GM19452 (cell line): ENCODE measurements at regions not wholly inside any gene's neighbourhood (a gene's known extent, or its start where the extent isn't known, plus 50 kb on each side); places are given as distances from the start of the nearest gene placed in this dataset.
"Not testable (repeated sequence)": the region's sequence is repeated elsewhere in the genome, so short reads cannot be mapped to it uniquely, and the experiment has no call there.

Experiments used
- ATAC-seq: cut with Tn5 transposase; IDR thresholded peaks from one replicate; pipeline ENCODE4 v1.9.1; 2021; ENCODE audit not compliant: unreplicated experiment

DNA sequence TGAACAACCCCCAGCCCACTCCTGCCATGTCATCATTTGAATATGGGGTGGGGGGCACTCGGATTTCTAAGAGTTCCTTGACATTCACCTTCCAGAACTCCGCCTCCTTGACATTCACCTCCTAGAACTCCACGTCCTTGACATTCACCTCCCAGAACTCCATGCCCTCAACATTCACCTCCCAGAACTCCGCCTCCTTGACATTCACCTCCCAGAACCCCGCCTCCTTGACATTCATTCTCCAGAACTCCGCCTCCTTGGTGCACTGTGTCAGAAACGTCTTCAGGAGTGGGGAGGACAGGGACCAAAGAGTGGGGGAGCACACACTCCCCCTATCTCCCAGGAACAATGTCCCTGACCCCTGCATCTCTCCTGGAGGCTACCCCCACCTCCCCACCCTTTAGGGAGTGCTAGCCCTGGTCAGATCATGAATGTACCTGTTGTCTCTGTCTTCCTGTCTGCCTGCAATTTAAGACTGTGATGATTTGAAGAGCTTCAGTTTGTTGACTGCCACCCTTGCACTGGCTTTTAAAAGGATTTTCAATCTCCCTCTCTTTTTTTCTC, 110.1 kb downstream of the NPTX2 start:
- ATAC-seq: no peak

- ATAC-seq: no peak
Measured at GRCh38 chr7:98728555-98728954, 111.5 kb downstream of the NPTX2 start.

GRCh38 chr7:98729121-98729520, 112.0 kb downstream of the NPTX2 start:
- ATAC-seq: no peak

DNA sequence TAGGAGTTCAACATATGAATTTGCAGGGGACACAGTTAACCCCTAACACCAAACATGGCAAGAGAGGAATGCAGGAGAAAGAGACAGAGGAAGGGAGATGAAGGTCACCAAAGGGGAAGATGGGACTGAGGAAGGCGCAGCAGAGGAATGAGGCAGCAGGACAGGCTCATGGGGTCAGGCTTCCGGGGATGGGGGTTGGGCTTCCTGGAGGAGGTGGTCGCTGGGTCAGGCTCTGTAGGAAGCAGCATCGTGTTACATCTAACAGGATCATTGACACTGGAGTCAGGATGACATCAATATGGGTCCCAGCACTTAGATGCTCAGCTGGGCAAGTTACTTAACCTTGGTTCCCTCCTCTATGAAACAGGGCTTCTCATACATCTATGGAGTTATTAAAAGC, 113.2 kb downstream of the NPTX2 start:
- no peak for ATAC-seq

GRCh38 chr7:98731651-98732050, 114.6 kb downstream of the NPTX2 start:
- no peak for ATAC-seq

DNA sequence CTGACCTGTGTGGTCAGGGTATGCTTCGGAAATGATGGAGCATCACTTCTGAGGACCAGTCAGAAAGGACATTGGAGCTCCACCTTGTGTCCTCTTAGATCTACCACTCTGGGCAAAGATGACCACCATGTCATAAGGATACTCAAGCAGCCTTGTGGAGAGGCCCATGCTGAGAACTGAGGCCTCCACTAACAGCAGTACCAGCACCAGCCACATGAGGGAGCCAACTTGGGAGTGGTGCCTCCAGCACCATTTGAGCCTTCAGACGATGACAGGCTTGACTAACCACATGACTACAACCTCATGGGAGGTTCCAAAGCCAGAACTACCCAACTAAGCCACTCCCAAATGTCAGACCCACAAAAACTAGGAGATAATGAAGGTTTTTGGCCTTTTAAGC, 116.0 kb downstream of the NPTX2 start:
- no peak for ATAC-seq

DNA sequence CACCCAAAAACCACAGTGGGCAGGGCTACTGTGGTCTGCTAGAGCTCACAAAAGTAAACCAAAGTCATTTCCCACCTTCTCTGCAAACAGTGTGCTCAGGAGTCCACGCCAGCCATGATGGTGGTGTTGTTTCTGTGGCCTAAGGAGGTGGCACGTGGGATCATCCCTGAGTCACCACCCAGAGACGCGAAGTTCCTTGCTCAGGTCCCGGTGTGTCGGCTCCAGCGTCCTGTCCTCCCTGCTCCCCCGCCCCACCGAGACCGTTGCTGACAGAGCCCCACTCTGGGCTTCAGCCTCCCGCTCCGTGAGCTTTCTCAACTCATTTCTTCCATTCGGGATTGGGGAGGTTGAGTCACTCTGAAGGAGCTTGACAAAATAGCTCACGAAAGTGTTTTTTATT, 118.7 kb downstream of the NPTX2 start:
- no peak for ATAC-seq

DNA sequence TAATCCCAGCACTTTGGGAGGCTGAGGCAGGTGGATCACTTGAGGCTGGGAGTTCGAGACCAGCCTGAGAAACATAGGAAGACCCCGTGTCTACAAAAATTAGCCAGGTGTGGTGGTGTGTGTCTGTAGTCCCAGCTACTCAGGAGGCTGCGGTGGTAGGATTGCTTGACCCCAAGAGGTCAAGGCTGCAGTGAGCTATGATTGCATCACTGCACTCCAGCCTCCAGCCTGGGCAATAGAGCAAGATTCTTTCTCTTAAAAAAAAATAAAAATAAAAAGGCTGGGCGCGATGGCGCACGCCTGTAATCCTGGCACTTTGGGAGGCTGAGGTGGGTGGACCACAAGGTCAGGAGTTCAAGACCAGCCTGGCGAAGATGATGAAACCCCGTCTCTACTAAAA, 119.4 kb downstream of the NPTX2 start:
- not testable (repeated sequence) for ATAC-seq

DNA sequence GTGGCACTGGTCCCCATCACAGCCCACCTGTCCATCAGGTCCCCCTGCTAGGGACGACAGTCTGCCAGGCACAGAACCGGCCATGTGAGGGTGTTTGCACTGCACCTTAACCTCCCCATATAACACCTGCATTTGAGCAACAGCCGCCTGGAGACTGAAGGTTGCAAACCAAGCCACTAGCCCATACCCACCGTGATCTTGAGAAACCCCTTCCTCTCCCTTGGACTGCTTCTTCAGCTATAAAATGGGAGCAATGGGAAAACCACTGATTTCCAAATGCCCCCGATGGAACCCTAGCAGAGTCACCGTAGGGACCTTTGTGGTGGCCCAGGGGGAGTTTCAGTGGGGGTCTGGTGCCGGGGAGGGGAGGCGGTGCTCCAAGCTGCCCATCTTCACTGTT, 120.1 kb downstream of the NPTX2 start:
- no peak for ATAC-seq

GRCh38 chr7:98740643-98741042, 123.6 kb downstream of the NPTX2 start:
- no peak for ATAC-seq

DNA sequence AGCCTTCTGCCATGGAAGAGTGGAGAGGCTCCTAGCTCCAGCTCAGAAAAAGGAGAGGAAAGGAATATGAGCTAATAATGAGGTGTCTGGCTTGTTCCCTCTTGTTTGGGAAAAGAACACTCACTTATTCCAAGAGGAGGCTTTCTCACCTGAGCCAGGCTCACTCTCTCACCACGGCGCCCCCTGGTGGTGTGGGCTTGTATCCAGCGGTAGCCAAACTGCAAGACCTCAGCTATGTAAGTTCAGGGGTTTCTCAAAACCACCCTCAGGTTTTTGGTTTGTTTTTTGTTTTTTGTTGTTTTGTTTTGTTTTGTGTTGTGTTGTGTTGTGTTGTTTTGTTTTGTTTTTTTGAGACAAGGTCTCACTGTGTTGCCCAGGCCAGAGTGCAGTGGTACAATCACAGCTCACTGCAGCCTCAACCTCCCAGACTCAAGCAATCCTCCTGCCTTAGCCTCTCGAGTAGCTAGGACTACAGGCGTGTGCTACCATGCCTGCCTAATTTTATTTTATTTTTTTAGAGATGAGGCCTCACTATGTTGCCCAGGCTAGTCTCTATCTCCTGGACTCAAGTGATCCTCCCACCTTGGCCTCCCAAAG, 124.0 kb downstream of the TMEM130 start:
- ATAC-seq: no peak

GRCh38 chr7:98748090-98748489, 121.7 kb downstream of the TMEM130 start:
- ATAC-seq: no peak

DNA sequence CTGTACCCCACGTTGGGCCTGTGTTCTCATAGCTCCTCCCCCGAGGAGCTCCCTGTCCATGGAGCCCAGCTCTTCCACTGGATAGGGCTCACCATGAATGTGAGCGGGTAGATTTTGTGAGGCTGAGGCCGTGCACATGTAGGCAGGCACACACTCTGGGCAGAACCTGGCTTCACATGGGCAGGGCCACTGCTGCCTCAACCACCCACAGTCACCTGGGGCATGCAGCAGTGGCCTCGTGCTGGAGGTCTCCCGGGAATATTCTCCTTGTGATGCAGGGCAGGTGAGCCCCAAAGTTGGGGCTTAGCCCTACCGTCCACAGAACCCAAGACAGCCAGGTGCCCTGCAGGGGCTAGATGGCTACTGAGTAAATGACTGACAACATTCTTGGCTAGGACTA, 116.6 kb downstream of the TMEM130 start:
- no peak for ATAC-seq

DNA sequence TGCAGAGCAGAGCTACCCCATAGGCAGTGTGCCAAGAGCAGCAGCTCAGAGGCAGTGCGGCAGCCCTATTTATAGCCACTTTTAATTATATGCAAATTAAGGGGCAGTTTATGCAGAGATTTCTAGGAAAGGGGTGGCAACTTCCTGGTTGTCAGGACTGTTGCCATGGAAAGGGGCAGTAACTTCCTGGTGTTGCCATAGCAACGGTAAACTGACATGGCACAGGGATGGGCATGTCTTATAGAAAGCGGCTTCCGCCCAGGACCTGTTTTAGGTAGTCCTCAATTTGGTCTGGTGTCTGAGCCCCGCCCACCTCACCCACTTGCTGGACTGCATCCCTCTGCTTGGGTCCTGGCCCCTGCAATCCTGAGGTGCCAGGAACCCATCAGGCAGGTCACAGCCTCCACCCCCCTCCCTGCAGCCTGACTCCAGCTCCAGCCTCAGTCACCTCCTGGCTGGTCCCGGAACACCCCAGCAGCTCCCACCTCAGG, 115.8 kb downstream of the TMEM130 start:
- ATAC-seq: no peak

DNA sequence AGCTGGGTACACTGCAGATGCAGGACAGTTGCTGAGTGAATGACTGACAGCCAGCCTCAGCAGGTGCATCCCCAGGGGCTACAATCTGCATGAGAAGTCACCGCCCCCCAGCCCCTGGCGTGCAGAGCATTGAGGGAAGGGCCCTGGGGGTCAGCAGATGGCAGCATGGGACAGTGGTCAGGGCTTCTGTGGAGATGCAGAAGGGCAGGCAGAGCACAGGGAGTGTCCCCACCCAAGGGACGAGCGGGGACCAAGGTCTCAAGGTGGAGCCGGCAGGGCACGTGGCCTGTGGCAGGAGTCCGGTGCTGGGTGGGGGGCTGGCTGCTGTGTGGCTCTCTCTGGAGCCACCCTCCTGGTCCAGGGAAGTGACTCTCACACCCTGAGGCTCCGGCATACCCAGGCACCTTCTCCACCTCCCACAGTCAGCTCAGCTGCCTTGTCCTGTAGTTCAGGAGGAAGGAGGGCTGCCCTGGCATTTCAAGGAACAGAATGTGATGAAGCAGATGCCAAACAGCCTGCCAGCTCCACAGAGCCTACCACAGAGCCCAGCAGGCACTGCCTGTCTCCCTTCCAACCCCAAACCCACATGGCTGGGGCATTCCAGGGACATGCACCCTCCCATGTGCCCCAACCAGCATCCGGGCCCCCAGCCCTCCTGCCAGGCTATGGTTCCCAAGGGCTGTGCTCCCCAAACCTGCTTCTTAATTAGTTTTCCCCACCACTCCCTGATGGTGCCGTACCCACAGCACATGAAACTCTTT, 114.5 kb downstream of the TMEM130 start:
- ATAC-seq: no peak

GRCh38 chr7:98758157-98758556, 111.7 kb downstream of the TMEM130 start:
- no peak for ATAC-seq

- no peak for ATAC-seq
Measured at GRCh38 chr7:98760201-98760651, 109.6 kb downstream of the TMEM130 start.

GRCh38 chr7:98761225-98761624, 108.6 kb downstream of the TMEM130 start:
- no peak for ATAC-seq

GRCh38 chr7:98762620-98763019, 107.2 kb downstream of the TMEM130 start:
- ATAC-seq: no peak

DNA sequence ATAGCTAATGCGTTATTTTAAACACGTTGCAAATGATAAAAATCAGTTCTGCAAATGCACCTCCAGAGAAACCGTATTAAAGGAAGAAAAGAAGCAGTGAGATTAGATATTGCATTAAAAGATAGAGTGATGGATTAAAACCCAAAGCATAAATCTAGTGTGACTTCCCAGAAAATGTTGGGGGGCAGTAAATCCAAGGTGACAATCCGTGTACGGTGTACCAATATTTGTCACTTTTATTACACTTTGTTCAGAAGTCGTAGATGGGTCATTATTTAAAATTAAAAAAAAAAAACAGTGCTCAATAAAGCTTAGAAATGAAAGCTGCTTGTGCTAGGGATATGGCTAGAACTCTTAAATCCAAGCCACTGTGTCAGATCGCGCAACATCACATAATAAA, 106.4 kb downstream of the TMEM130 start:
- ATAC-seq: no peak

GRCh38 chr7:98764946-98765345, 104.9 kb downstream of the TMEM130 start:
- ATAC-seq: no peak

- ATAC-seq: not testable (repeated sequence)
Measured at GRCh38 chr7:98770085-98770484, 99.7 kb downstream of the TMEM130 start.
